ENCODE measurements at regions not wholly inside any gene's neighbourhood (a gene's known extent, or its start where the extent isn't known, plus 50 kb on each side); places are given as distances from the start of the nearest gene placed in this dataset.

DNA sequence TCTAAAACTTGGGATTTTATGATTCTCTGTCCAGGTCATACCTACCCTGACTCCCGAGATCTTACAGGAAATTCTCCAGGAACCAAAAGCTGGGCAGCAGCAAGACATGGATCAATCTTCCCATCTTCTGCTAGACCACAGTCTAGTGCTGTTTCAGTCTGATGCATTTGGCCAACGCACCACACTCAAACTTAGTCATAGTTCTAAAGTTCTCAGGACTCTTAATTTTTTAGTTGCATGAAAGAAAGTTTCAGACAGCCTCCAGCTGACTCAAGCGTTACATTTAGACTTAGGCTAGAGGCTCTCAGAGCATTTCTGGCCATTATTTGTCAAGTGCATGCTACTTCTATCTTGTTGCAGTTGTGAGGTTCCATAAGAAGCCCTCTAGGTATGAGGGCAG is 230.1 kb upstream of the CCDC150 start:
- TF ChIP-seq, protein P1, sequence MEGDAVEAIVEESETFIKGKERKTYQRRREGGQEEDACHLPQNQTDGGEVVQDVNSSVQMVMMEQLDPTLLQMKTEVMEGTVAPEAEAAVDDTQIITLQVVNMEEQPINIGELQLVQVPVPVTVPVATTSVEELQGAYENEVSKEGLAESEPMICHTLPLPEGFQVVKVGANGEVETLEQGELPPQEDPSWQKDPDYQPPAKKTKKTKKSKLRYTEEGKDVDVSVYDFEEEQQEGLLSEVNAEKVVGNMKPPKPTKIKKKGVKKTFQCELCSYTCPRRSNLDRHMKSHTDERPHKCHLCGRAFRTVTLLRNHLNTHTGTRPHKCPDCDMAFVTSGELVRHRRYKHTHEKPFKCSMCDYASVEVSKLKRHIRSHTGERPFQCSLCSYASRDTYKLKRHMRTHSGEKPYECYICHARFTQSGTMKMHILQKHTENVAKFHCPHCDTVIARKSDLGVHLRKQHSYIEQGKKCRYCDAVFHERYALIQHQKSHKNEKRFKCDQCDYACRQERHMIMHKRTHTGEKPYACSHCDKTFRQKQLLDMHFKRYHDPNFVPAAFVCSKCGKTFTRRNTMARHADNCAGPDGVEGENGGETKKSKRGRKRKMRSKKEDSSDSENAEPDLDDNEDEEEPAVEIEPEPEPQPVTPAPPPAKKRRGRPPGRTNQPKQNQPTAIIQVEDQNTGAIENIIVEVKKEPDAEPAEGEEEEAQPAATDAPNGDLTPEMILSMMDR (IDR thresholded peaks at IDR 0.05): no peak
- no peak overlapping the region for H3K4me3 ChIP-seq
- H3K36me3 ChIP-seq: no peaks in the 10 kb centered on the region
- DNase-seq: no peak
- no peak overlapping the region for H3K27ac ChIP-seq
- no peaks in the 10 kb centered on the region for H3K27me3 ChIP-seq
- H3K9me3 ChIP-seq: no peaks in the 10 kb centered on the region
- intact Hi-C loops (cut with DNase I; ENCODE audit: low total_unique reads): no loop called here
- H3K4me1 ChIP-seq: peaks cover 0 to 16% (median 2%) of the 10 kb centered on the region in 4 donors

DNA sequence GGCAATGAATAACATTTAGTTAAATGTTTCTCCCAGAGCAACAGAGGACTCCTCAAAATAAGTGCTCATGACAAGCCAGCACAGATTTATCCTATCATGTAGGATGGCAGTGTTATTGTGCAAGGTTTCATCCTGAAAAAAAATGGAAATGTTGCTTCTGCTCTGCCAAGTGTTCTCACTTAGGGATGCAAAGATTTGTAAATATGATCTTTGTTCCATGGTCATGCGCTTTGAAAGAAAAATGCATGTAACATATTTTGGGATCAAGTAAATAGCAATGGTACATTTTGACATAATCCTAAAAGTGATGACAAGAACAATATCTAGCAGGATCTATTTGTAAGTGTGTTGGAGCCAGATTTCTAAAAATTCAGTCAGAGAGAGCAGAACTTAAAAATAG is 229.5 kb upstream of the CCDC150 start:
- TF ChIP-seq, protein P1 (IDR thresholded peaks at IDR 0.05): no peak
- Histone ChIP-seq H3K36me3 (no peaks in the 10 kb centered on the region), H3K9me3 (no peaks in the 10 kb centered on the region), H3K27me3 (no peaks in the 10 kb centered on the region), H3K4me1 (peaks cover 0 to 16% (median 2%) of the 10 kb centered on the region in 4 donors), H3K27ac (no peak overlapping the region), H3K4me3 (no peak overlapping the region)
- intact Hi-C loops (cut with DNase I; ENCODE audit: low total_unique reads): no loop called here
- DNase-seq: no peak

DNA sequence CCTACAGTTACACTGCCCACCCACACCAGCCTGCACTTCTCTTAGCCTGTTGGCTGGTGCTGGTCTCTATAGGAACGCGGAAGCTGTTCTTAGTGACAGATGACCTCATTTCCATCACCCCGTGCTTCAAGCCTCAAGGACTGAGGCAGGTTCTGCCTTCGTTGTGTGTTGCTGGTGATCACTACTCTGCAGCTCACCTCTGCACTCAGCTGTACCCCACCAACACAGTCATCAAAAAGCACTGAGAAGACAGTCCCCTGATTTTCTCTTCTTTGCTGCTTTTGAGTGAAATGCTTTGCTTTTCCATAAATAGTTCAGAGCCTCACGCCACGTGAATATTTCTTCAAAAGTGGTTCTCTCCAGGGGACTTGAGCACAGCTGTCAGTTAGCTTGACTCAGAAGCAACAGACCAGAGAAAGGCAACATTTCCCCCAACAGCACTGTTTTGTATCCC is 225.7 kb upstream of the CCDC150 start:
- Histone ChIP-seq H3K27me3 (no peaks in the 10 kb centered on the region), H3K36me3 (no peaks in the 10 kb centered on the region), H3K9me3 (no peaks in the 10 kb centered on the region), H3K27ac (no peak overlapping the region), H3K4me3 (no peak overlapping the region), H3K4me1 (peaks cover 0 to 16% (median 2%) of the 10 kb centered on the region in 4 donors)
- TF ChIP-seq, protein P1 (IDR thresholded peaks at IDR 0.05): no peak
- DNase-seq: no peak
- intact Hi-C loops (cut with DNase I; ENCODE audit: low total_unique reads): no loop called here

DNA sequence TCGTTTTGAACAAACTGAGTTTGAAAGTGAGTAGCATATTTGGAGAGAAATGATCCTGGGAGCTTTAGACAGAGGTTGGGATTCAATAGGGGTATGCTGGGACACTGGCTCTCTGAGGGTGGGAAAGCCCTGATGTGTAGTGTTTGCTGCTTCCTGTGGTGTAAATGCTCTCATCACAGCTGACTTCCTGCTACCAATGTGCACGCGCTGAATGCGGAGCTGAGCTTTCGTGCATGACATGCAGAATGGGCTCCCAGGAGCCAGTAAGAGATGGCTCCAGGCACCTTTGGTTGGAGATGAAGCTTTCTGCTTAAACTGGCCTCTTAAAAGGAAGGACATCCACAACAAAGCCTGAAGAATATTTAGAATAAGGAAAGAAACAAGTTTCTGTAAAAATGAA is 224.1 kb upstream of the CCDC150 start:
- no peak overlapping the region for H3K27ac ChIP-seq
- no peaks in the 10 kb centered on the region for H3K36me3 ChIP-seq
- no peaks in the 10 kb centered on the region for H3K9me3 ChIP-seq
- TF ChIP-seq, protein P1 (IDR thresholded peaks at IDR 0.05): no peak
- no peaks in the 10 kb centered on the region for H3K27me3 ChIP-seq
- no peak overlapping the region for H3K4me3 ChIP-seq
- intact Hi-C loops (cut with DNase I; ENCODE audit: low total_unique reads): no loop called here
- DNase-seq: no peak
- peaks cover 0 to 15% (median 2%) of the 10 kb centered on the region in 4 donors for H3K4me1 ChIP-seq

DNA sequence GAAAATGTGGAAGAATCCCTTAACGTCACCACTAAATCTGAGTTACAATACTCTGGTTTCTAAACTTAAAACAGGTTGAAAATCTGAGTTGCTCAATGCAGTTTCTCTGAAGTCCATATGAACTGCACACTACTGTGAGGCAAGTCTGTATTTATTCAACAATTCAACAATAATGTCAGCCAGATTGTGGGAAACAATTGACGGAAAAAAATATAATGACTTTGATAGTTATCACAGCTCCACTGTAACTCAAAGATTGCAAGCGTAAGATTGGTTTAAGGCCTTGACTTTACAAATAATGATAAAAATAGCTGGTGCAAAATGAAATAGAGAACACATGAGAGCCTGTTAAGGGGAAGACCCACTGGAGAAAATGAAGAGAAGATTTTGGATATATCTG is 219.4 kb upstream of the CCDC150 start:
- H3K27ac ChIP-seq: no peak overlapping the region

More for the DNA sequence above, 219.4 kb upstream of the CCDC150 start:
- intact Hi-C loops (cut with DNase I; ENCODE audit: low total_unique reads): no loop called here
- Histone ChIP-seq H3K9me3 (no peaks in the 10 kb centered on the region), H3K4me3 (no peak overlapping the region), H3K4me1 (no peaks in the 10 kb centered on the region), H3K36me3 (no peaks in the 10 kb centered on the region), H3K27me3 (no peaks in the 10 kb centered on the region)
- no peak for DNase-seq
- TF ChIP-seq, protein P1 (IDR thresholded peaks at IDR 0.05): no peak

Data from tibial artery (tissue), 4 donors.